Neural progenitor cell (in vitro differentiated cells): ENCODE measurements at regions not wholly inside any gene's neighbourhood (a gene's known extent, or its start where the extent isn't known, plus 50 kb on each side); places are given as distances from the start of the nearest gene placed in this dataset.
"Not testable (repeated sequence)": the region's sequence is repeated elsewhere in the genome, so short reads cannot be mapped to it uniquely, and the experiment has no call there.

ENCODE experiments used
- CTCF ChIP-seq: fragments of 200-600 bp; sonication (generic); IDR thresholded peaks from 2 replicates; pipeline ENCODE4 v1.5.1; 2017; ENCODE audit warnings: antibody characterized with exemption, mild to moderate bottlenecking
- EZH2 ChIP-seq: fragments of 200-600 bp; sonication (generic); IDR thresholded peaks from 2 replicates; pipeline ENCODE4 v1.6.1; 2017; ENCODE audit warnings: antibody characterized with exemption, mild to moderate bottlenecking, moderate library complexity
- EZH2phosphoT487 ChIP-seq: fragments of 200-600 bp; sonication (generic); IDR thresholded peaks from 2 replicates; pipeline ENCODE4 v1.6.1; 2017; ENCODE audit warnings: antibody characterized with exemption

GRCh38 chr9:86611534-86611933 lies 257.3 kb upstream of the TUT7 start:
- TF ChIP-seq CTCF, EZH2phosphoT487, EZH2: not testable (repeated sequence)
